SK-N-SH treated with all-trans-retinoic acid at 6 μM for 48 hours (cell line): ENCODE measurements at regions not wholly inside any gene's neighbourhood (a gene's known extent, or its start where the extent isn't known, plus 50 kb on each side); places are given as distances from the start of the nearest gene placed in this dataset.

ENCODE experiments used
- PATZ1 ChIP-seq: fragments of 250-450 bp; sonication (Bioruptor Pico); IDR thresholded peaks from 2 replicates; pipeline ENCODE4 v1.8.0; 2020; ENCODE audit warnings: mild to moderate bottlenecking, moderate library complexity, borderline replicate concordance
- RARB ChIP-seq: fragments of 250-450 bp; sonication (Bioruptor Pico); IDR thresholded peaks from 2 replicates; pipeline ENCODE4 v1.8.0; 2021; ENCODE audit warnings: mild to moderate bottlenecking, moderate library complexity
- ZFP30 ChIP-seq: fragments of 450-650 bp; formaldehyde crosslinking; IDR thresholded peaks from 2 replicates; pipeline ENCODE4 v1.5.0; 2022; ENCODE audit warnings: mild to moderate bottlenecking, moderate library complexity
- ZNF565 ChIP-seq: fragments of 450-650 bp; formaldehyde crosslinking; conservative IDR thresholded peaks from 2 replicates; pipeline ENCODE4 v1.5.0; 2020; ENCODE audit warnings: low read depth, mild to moderate bottlenecking, moderate library complexity
- ZNF70 ChIP-seq: fragments of 450-650 bp; formaldehyde crosslinking; IDR thresholded peaks from 2 replicates; pipeline ENCODE4 v1.5.0; 2020; ENCODE audit warnings: mild to moderate bottlenecking, moderate library complexity
- TF ChIP-seq, protein P1 (sequence below): fragments of 250-450 bp; sonication (Bioruptor Pico); IDR thresholded peaks from 2 replicates; pipeline ENCODE4 v1.8.0; 2021; ENCODE audit warnings: low read depth, mild to moderate bottlenecking, moderate library complexity, borderline replicate concordance

- TF ChIP-seq ZNF565: no peak
- TF ChIP-seq, protein P1, sequence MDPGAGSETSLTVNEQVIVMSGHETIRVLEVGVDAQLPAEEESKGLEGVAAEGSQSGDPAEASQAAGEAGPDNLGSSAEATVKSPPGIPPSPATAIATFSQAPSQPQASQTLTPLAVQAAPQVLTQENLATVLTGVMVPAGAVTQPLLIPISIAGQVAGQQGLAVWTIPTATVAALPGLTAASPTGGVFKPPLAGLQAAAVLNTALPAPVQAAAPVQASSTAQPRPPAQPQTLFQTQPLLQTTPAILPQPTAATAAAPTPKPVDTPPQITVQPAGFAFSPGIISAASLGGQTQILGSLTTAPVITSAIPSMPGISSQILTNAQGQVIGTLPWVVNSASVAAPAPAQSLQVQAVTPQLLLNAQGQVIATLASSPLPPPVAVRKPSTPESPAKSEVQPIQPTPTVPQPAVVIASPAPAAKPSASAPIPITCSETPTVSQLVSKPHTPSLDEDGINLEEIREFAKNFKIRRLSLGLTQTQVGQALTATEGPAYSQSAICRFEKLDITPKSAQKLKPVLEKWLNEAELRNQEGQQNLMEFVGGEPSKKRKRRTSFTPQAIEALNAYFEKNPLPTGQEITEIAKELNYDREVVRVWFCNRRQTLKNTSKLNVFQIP: no peak
- no peak for TF ChIP-seq PATZ1 (CRISPR knock-in tag)
- no peak for TF ChIP-seq ZFP30 (CRISPR knock-in tag)
- no peak for TF ChIP-seq RARB
- TF ChIP-seq ZNF70: no peak
Observed at GRCh38 chr11:25350899-25351803, 854.3 kb downstream of the LUZP2 start.
